Peyer's patch (tissue), 4 donors: ENCODE measurements at regions not wholly inside any gene's neighbourhood (a gene's known extent, or its start where the extent isn't known, plus 50 kb on each side); places are given as distances from the start of the nearest gene placed in this dataset.
"Not testable (repeated sequence)": the region's sequence is repeated elsewhere in the genome, so short reads cannot be mapped to it uniquely, and the experiment has no call there.

ENCODE experiments used
- DNase-seq, 3 donors: peaks; one replicate each; pipeline ENCODE4 v3.0.0-alpha.2; 2017 to 2019
- H3K27ac ChIP-seq, 4 donors: fragments of 200-600 bp; sonication (generic); one replicate each; pipeline ENCODE4 v1.5.1; 2016 to 2019
- H3K27me3 ChIP-seq, 2 donors: fragments of 200-600 bp; sonication (generic); one replicate each; pipeline ENCODE4 v1.5.1; 2019
- H3K36me3 ChIP-seq, 3 donors: fragments of 200-600 bp; sonication (generic); one replicate each; pipeline ENCODE4 v1.5.1; 2016 to 2019
- H3K4me1 ChIP-seq, 4 donors: fragments of 200-600 bp; sonication (generic); one replicate each; pipeline ENCODE4 v1.5.1; 2016 to 2019
- H3K4me3 ChIP-seq, 4 donors: fragments of 200-600 bp; sonication (generic); 1 replicate in 3 of 4; 2 replicates in 1 of 4; pipeline ENCODE4 v1.5.1; 2016 to 2019; ENCODE audit warnings: mild to moderate bottlenecking in 1 of 4
- H3K9me3 ChIP-seq, 4 donors: fragments of 200-600 bp; sonication (generic); one replicate each; pipeline ENCODE4 v1.5.1; 2016 to 2019; ENCODE audit warnings: mild to moderate bottlenecking in 1 of 4
- POLR2A ChIP-seq, 2 donors: fragments of 450-650 bp; IDR thresholded peaks; one replicate each; pipeline ENCODE4 v1.5.1; 2017; ENCODE audit warnings: antibody characterized with exemption in 2 of 2, mild to moderate bottlenecking in 2 of 2, moderate library complexity in 2 of 2
- TF ChIP-seq, protein P1 (sequence below), 6 experiments: fragments of 450-650 bp in 4 of 6; fragments of 200-600 bp in 2 of 6; sonication (generic) in 1 of 6; IDR thresholded peaks; one replicate each; pipeline ENCODE4 v1.5.1; 2017 to 2019; ENCODE audit warnings: antibody characterized with exemption in 6 of 6, mild to moderate bottlenecking in 3 of 6, moderate library complexity in 1 of 6

DNA sequence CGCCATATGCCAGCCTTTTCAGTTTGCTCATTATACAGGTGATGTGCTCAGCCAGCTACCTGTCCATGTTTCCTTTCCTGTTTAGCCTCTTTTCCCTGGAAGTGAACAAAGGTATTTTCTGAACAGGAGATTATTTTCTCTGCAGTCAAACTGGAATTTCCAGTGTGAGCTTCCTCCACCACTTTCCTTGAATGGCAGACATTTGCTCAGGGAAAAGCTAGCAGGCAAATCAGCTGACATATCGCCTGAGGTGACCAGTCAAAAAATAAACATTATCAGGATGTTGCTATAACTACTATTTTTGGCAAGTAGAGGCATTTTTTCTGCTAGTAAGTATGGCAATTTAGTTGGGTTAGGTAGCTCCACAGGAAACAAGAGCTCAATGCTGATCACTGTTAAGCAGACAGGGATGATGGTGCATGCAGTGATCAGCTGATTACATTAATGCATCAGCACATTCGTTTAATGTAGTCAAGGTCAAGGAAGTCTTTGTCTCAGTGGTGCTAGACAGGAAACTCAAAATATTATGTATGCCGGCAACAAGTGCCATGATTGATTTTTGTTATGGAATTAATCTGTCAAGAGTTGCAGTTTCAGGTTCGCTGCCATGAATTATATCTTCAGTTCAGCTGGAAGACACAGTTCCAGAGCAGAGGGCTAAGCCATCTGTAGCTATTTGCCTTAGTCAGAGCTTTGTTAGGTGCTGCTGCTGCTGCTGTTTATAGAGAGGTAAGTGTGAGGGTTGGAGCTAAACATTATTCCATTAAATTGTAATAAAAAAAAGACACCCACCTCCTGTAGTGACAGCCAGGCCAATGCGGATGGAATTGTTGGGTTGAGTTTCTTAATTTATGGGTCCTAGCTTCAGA is 179.7 kb upstream of the ST6GALNAC5 start:
- Histone ChIP-seq H3K9me3 (no peaks in the 10 kb centered on the region), H3K4me1 (no peaks in the 10 kb centered on the region), H3K36me3 (no peaks in the 10 kb centered on the region), H3K27me3 (no peaks in the 10 kb centered on the region), H3K27ac (no peak overlapping the region), H3K4me3 (no peak overlapping the region)
- no peak for DNase-seq
- TF ChIP-seq, protein P1, sequence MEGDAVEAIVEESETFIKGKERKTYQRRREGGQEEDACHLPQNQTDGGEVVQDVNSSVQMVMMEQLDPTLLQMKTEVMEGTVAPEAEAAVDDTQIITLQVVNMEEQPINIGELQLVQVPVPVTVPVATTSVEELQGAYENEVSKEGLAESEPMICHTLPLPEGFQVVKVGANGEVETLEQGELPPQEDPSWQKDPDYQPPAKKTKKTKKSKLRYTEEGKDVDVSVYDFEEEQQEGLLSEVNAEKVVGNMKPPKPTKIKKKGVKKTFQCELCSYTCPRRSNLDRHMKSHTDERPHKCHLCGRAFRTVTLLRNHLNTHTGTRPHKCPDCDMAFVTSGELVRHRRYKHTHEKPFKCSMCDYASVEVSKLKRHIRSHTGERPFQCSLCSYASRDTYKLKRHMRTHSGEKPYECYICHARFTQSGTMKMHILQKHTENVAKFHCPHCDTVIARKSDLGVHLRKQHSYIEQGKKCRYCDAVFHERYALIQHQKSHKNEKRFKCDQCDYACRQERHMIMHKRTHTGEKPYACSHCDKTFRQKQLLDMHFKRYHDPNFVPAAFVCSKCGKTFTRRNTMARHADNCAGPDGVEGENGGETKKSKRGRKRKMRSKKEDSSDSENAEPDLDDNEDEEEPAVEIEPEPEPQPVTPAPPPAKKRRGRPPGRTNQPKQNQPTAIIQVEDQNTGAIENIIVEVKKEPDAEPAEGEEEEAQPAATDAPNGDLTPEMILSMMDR (IDR thresholded peaks at IDR 0.05), result no peak
- no peak for TF ChIP-seq POLR2A (IDR thresholded peaks at IDR 0.05)

- no peaks in the 10 kb centered on the region for H3K27me3 ChIP-seq
- TF ChIP-seq POLR2A (IDR thresholded peaks at IDR 0.05), result no peak
- TF ChIP-seq, protein P1 (IDR thresholded peaks at IDR 0.05), result no peak
- H3K27ac ChIP-seq, result no peak overlapping the region
- no peaks in the 10 kb centered on the region for H3K4me1 ChIP-seq
- H3K36me3 ChIP-seq, result no peaks in the 10 kb centered on the region
- H3K4me3 ChIP-seq, result no peak overlapping the region
- DNase-seq, result no peak
- H3K9me3 ChIP-seq, result no peaks in the 10 kb centered on the region
These were observed 176.5 kb upstream of the ST6GALNAC5 start for GRCh38 chr1:76690766-76691165.

DNA sequence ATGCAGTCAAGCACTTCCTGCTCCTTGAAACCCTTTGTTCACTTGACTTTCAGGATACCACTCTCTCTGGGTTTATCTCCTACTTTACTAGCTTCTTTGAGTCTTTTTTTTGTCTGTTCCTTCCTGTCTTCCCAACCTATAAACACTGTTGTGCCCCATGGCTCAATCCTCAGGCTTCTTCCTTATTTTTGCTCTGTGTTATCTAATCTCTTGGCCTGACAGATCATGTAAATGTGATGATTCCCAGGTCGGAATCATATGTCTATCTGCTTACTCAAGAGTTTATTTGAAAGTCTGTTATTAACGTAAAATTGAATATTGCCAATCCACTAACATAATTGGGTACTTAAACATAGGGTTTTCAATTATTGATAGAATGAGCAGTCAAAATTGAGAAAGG is 171.7 kb upstream of the ST6GALNAC5 start:
- Histone ChIP-seq H3K4me1 (no peaks in the 10 kb centered on the region), H3K9me3 (no peaks in the 10 kb centered on the region), H3K36me3 (no peaks in the 10 kb centered on the region), H3K27me3 (no peaks in the 10 kb centered on the region), H3K4me3 (no peak overlapping the region), H3K27ac (no peak overlapping the region)
- TF ChIP-seq, protein P1 (IDR thresholded peaks at IDR 0.05), result no peak
- TF ChIP-seq POLR2A (IDR thresholded peaks at IDR 0.05), result no peak
- no peak for DNase-seq

DNA sequence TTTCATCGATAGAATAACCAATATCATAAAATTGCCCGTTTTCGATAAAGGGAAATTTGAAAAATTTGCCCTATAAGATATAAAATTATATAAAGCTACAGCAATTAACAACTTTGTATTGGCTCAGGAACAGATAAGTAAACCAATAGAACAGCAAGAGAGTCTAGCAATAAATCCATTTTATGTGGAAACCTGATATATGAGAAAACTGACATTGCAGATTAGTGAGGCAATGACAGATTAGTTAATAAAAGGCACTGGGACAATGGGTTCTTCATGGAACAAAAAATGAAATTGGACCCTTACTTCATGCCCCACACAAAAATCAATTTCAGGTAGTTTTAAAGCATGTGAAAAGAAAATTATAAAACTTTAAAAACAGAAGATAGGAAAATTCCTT is 169.9 kb upstream of the ST6GALNAC5 start:
- no peaks in the 10 kb centered on the region for H3K9me3 ChIP-seq
- TF ChIP-seq, protein P1 (IDR thresholded peaks at IDR 0.05), result no peak
- no peak for DNase-seq
- no peak overlapping the region for H3K4me3 ChIP-seq
- no peaks in the 10 kb centered on the region for H3K4me1 ChIP-seq
- no peaks in the 10 kb centered on the region for H3K36me3 ChIP-seq
- H3K27me3 ChIP-seq, result no peaks in the 10 kb centered on the region
- no peak overlapping the region for H3K27ac ChIP-seq

GRCh38 chr1:76699646-76700045 is 167.6 kb upstream of the ST6GALNAC5 start:
- H3K9me3 ChIP-seq, H3K27me3 ChIP-seq, DNase-seq, H3K4me1 ChIP-seq, H3K36me3 ChIP-seq, H3K4me3 ChIP-seq, H3K27ac ChIP-seq: not testable (repeated sequence)

- not testable (repeated sequence) for H3K4me1 ChIP-seq, H3K4me3 ChIP-seq, H3K27me3 ChIP-seq, H3K9me3 ChIP-seq, H3K36me3 ChIP-seq, H3K27ac ChIP-seq, DNase-seq
These were observed 167.1 kb upstream of the ST6GALNAC5 start for GRCh38 chr1:76700200-76700599.

DNA sequence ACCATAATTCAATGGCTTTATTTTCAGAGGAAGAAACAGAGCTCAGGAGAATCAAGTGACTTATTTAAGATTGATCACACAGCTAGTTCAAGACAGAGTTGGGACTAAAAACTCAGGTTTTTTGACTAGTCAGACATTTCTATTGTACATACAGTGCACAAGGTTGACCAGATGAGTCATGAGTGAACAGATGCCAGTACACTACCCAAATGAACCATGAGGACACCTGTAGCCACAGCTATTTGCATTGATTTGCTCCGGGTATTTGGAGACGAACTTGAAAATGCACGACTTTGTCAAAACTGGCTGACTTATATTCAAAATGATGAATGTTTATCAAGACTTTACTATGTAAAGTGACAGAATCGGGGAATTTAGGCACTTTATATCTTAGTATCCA is 161.7 kb upstream of the ST6GALNAC5 start:
- Histone ChIP-seq H3K27ac (no peak overlapping the region), H3K4me1 (no peaks in the 10 kb centered on the region), H3K36me3 (no peaks in the 10 kb centered on the region), H3K9me3 (no peaks in the 10 kb centered on the region), H3K27me3 (no peaks in the 10 kb centered on the region), H3K4me3 (no peak overlapping the region)
- no peak for DNase-seq
- TF ChIP-seq POLR2A (IDR thresholded peaks at IDR 0.05), result no peak
- TF ChIP-seq, protein P1 (IDR thresholded peaks at IDR 0.05), result no peak
